C4-2B (cell line): ENCODE measurements at regions not wholly inside any gene's neighbourhood (a gene's known extent, or its start where the extent isn't known, plus 50 kb on each side); places are given as distances from the start of the nearest gene placed in this dataset.

ENCODE experiments used
- H3K27ac ChIP-seq: fragments of 450-650 bp; 2 replicates; pipeline ENCODE4 v1.5.1; 2017
- ZFX ChIP-seq: fragments of 450-650 bp; IDR thresholded peaks from 2 replicates; pipeline ENCODE4 v1.6.1; 2017
- TF ChIP-seq, protein P1 (sequence below): fragments of 450-650 bp; conservative IDR thresholded peaks from 2 replicates; pipeline ENCODE4 v1.5.1; 2017; ENCODE audit warnings: mild to moderate bottlenecking

DNA sequence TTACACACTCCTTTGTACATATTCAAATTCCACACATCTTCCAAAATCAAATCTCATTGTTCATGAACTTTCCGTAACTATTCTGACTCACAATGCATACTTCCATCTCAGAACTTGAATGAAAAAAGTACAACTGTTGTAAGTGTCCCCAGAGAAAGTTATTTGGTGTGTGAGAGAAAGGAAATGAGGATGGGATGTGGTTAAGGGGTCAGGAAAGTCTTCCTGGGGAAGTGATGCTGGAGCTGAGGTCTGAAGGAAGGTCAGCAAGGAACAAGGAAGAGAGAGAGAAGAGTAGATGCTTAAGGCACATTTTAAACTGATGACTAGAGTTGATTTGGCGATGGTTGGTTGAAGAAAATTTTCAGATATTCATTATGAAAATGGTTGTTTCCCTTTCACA lies 340.0 kb upstream of the STXBP6 start:
- TF ChIP-seq, protein P1, sequence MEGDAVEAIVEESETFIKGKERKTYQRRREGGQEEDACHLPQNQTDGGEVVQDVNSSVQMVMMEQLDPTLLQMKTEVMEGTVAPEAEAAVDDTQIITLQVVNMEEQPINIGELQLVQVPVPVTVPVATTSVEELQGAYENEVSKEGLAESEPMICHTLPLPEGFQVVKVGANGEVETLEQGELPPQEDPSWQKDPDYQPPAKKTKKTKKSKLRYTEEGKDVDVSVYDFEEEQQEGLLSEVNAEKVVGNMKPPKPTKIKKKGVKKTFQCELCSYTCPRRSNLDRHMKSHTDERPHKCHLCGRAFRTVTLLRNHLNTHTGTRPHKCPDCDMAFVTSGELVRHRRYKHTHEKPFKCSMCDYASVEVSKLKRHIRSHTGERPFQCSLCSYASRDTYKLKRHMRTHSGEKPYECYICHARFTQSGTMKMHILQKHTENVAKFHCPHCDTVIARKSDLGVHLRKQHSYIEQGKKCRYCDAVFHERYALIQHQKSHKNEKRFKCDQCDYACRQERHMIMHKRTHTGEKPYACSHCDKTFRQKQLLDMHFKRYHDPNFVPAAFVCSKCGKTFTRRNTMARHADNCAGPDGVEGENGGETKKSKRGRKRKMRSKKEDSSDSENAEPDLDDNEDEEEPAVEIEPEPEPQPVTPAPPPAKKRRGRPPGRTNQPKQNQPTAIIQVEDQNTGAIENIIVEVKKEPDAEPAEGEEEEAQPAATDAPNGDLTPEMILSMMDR: no peak
- TF ChIP-seq ZFX: no peak
- H3K27ac ChIP-seq: no peak overlapping the region

DNA sequence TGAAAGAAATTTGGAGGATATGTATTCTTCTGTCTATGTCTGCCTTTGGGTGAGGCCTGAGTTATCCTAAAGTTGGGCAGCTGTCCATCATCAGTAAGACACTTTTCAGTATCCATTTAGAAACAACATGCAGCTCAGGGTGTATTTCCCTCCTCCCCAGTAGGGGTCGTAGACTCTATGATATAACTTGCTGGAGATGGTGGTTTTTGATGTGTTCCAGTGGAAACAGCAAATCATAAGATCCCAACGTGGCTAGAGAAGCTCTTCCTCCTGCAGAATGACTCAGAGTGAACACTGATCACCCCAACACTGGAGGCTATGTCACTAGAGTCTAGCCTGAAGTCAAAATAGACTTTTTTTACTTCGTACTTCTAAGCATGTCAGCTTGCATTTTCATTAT lies 331.6 kb upstream of the STXBP6 start:
- TF ChIP-seq, protein P1: peak; percentile 64
- TF ChIP-seq ZFX: no peak
- H3K27ac ChIP-seq: no peak overlapping the region

DNA sequence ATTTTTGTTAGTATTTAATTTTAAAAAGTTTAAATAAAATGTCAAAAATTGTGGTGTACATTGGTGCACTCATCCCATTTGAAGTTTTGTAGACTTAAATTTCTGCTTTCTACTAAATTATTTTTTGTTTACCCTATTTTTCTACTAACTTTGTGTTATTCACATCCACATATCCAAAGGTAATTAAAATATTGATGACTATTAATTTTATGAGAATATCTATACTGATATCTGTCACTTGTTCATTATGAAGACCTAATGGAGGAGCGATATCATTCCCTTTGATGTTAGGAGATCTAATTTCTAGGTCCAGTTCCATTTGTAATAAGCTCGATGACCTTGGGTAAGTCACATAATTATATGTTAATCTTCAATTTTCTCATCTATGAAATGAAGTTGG lies 325.7 kb upstream of the STXBP6 start:
- H3K27ac ChIP-seq: no peak overlapping the region

DNA sequence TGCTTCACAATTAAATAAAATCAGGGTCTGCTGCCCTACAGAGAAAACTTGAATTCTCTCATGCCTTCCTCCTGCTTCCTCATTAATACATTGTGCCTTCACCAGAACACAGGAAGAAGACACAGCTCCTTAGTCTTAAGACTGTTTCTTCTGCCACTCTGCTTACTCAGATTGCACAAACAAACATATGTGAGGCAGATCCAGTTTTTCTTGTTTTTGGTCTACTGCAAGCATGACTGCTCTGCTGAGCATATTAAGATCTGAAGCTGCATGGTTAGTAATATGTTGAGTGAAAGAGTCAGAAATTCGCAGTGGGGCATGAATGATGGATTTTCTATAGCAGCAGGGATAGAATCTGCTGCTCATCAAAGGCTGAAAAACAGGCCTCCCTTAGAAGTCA lies 321.1 kb upstream of the STXBP6 start:
- no peak overlapping the region for H3K27ac ChIP-seq
- TF ChIP-seq, protein P1: no peak
- TF ChIP-seq ZFX: no peak

More for the DNA sequence above, 325.7 kb upstream of the STXBP6 start:
- TF ChIP-seq ZFX: no peak
- TF ChIP-seq, protein P1: no peak

DNA sequence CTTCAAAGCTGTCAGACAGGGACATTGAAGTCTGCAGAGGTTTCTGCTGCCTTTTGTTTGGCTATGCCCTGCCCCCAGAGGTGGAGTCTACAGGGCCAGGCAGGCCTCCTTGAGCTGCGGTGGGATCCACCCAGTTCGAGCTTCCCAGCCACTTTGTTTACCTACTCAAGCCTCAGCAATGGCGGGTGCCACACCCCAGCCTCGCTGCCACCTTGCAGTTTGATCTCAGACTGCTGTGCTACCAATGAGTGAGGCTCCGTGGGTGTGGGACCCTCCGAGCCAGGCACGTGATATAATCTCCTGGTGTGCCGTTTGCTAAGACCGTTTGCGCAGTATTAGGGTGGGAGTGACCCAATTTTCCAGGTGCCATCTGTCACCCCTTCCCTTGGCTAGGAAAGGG lies 320.1 kb upstream of the STXBP6 start:
- peak overlapping the region; percentile 27; the same call in 1 of the 2 replicates for H3K27ac ChIP-seq

DNA sequence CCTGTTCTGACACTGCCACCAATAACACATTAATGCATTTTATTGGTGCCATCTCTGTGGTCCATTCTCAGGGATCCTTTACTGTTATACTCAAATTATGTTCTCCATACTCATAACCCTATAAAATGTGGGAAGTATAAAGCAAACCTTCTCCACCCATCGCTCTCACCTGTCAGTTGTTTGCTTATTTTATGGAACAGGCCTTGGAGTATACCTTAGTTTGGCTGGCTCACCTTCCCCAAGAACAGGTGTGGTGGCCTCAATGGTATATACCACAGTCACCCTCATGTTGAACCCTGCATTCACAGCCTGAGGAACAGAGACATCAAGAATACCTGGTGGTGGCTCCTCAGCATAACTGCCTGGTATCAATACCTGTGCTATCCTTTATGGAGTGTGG lies 308.4 kb upstream of the STXBP6 start:
- TF ChIP-seq, protein P1: no peak
- no peak for TF ChIP-seq ZFX
- no peak overlapping the region for H3K27ac ChIP-seq

DNA sequence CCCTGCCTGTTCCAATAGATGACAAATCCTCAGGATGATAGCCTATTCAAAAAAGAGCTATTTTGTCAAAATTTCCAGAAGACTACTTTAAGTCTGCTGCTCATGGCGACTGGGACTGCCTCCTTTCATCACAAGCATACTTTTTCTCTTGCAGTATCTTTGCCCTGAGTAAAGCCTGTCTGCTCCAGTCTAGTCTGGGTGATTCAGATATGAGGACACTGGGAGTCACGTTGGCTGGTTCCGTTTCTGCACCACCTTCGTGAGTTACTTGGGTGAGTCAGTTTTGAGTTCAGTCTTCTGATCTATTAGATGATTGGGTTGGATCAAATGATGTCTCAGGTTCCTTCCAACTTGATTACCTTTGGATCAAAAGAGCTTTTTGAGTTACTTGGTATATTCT lies 301.3 kb upstream of the STXBP6 start:
- TF ChIP-seq ZFX: no peak
- TF ChIP-seq, protein P1: no peak
- no peak overlapping the region for H3K27ac ChIP-seq

DNA sequence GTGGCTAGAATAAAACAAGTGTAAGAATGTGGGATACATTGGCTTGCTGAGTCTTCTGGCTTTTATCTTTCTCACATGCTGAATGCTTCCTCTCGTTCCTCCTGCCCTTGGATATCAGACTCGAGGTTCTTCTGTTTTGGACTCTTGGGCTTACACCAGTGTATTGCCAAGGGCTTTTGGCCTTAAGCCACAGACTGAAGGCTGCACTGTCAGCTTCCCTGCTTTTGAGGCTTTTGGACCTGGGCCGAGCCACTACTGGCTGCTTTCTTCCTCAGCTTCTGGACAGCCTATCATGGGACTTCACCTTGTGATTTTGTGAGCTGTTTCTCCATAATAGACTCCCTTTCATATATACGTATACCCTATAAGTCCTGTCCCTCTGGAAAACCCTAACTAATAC lies 300.9 kb upstream of the STXBP6 start:
- H3K27ac ChIP-seq: no peak overlapping the region
- TF ChIP-seq ZFX: no peak
- TF ChIP-seq, protein P1: no peak
